HFF-Myc (cell line): ENCODE measurements at regions not wholly inside any gene's neighbourhood (a gene's known extent, or its start where the extent isn't known, plus 50 kb on each side); places are given as distances from the start of the nearest gene placed in this dataset.

ENCODE experiments used
- DNase-seq: peaks from one replicate; pipeline ENCODE4 v3.0.0-alpha.2; 2011; ENCODE audit warnings: low read depth; ENCODE audit errors: extremely low read depth
- H3K4me3 ChIP-seq: replicated peaks from 2 replicates; pipeline ENCODE4 v1.5.1; 2011; ENCODE audit warnings: low read depth, mild to moderate bottlenecking, control low read depth, low read length
- CTCF ChIP-seq: IDR thresholded peaks from 2 replicates; pipeline ENCODE4 v1.5.1; 2012; ENCODE audit warnings: mild to moderate bottlenecking, low read depth, low read length, control low read depth; ENCODE audit errors: missing control alignments

- no peak for TF ChIP-seq CTCF
- no peak overlapping the region for H3K4me3 ChIP-seq
- DNase-seq: no peak
Observed at GRCh38 chr3:137249311-137249940, 291.6 kb downstream of the IL20RB start.

GRCh38 chr3:137259089-137259488 lies 301.3 kb downstream of the IL20RB start:
- no peak for DNase-seq
- TF ChIP-seq CTCF: no peak
- H3K4me3 ChIP-seq: no peak overlapping the region

GRCh38 chr3:137259701-137260100 lies 301.9 kb downstream of the IL20RB start:
- TF ChIP-seq CTCF: no peak
- H3K4me3 ChIP-seq: no peak overlapping the region
- no peak for DNase-seq

- DNase-seq: no peak
- no peak overlapping the region for H3K4me3 ChIP-seq
- TF ChIP-seq CTCF: no peak
Observed at GRCh38 chr3:137264071-137264820, 306.5 kb downstream of the IL20RB start.

GRCh38 chr3:137264843-137265330 lies 307.1 kb downstream of the IL20RB start:
- no peak for TF ChIP-seq CTCF

GRCh38 chr3:137282871-137283270 lies 325.1 kb downstream of the IL20RB start:
- no peak for DNase-seq
- no peak overlapping the region for H3K4me3 ChIP-seq

More at GRCh38 chr3:137264843-137265330, 307.1 kb downstream of the IL20RB start:
- H3K4me3 ChIP-seq: no peak overlapping the region
- no peak for DNase-seq

More at GRCh38 chr3:137282871-137283270, 325.1 kb downstream of the IL20RB start:
- no peak for TF ChIP-seq CTCF
